ENCODE measurements at regions not wholly inside any gene's neighbourhood (a gene's known extent, or its start where the extent isn't known, plus 50 kb on each side); places are given as distances from the start of the nearest gene placed in this dataset.

GRCh38 chr21:35512346-35512745 lies 463.2 kb upstream of the RUNX1 start:
- Histone ChIP-seq H3K9me3 (ENCODE audit: control insufficient read depth, insufficient read depth, low read length) (no peaks in the 10 kb centered on the region), H3K4me3 (ENCODE audit: low read length) (no peak overlapping the region), H3K36me3 (ENCODE audit: control insufficient read depth, low read length) (no peaks in the 10 kb centered on the region), H3K79me2 (ENCODE audit: control insufficient read depth, low read length) (no peaks in the 10 kb centered on the region), H4K20me1 (ENCODE audit: control insufficient read depth, insufficient read depth, low read depth, low read length) (no peaks in the 10 kb centered on the region), H3K27me3 (ENCODE audit: control insufficient read depth, low read length) (peaks cover 8% of the 10 kb centered on the region), H3F3A (ENCODE audit: control insufficient read depth, insufficient read depth) (no peaks in the 10 kb centered on the region), H3K4me2 (ENCODE audit: low read length) (no peak overlapping the region), H3K4me1 (ENCODE audit: control insufficient read depth, low read length) (no peaks in the 10 kb centered on the region), H3K9me2 (replicated peaks; ENCODE audit: control insufficient read depth, low read length) (no peaks in the 10 kb centered on the region), H3K27ac (ENCODE audit: low read depth, low read length) (no peak overlapping the region)
- TF ChIP-seq EZH2phosphoT487 (IDR thresholded peaks at IDR 0.05; ENCODE audit: borderline replicate concordance, low read length) (no peak), CTCF (IDR thresholded peaks at IDR 0.05; ENCODE audit: low read depth, low read length, poor library complexity, severe bottlenecking) (no peak)

GRCh38 chr21:35511696-35512162 lies 462.6 kb upstream of the RUNX1 start:
- Histone ChIP-seq H3F3A (ENCODE audit: control insufficient read depth, insufficient read depth) (no peaks in the 10 kb centered on the region), H3K27ac (ENCODE audit: low read depth, low read length) (no peak overlapping the region), H3K4me1 (ENCODE audit: control insufficient read depth, low read length) (no peaks in the 10 kb centered on the region), H3K9me2 (replicated peaks; ENCODE audit: control insufficient read depth, low read length) (no peaks in the 10 kb centered on the region), H3K4me3 (ENCODE audit: low read length) (no peak overlapping the region), H3K36me3 (ENCODE audit: control insufficient read depth, low read length) (no peaks in the 10 kb centered on the region), H3K79me2 (ENCODE audit: control insufficient read depth, low read length) (no peaks in the 10 kb centered on the region), H3K9me3 (ENCODE audit: control insufficient read depth, insufficient read depth, low read length) (no peaks in the 10 kb centered on the region), H3K4me2 (ENCODE audit: low read length) (no peak overlapping the region), H4K20me1 (ENCODE audit: control insufficient read depth, insufficient read depth, low read depth, low read length) (no peaks in the 10 kb centered on the region), H3K27me3 (ENCODE audit: control insufficient read depth, low read length) (peaks cover 10% of the 10 kb centered on the region)
- no peak for TF ChIP-seq EZH2phosphoT487 (IDR thresholded peaks at IDR 0.05; ENCODE audit: borderline replicate concordance, low read length)
- TF ChIP-seq CTCF (IDR thresholded peaks at IDR 0.05; ENCODE audit: low read depth, low read length, poor library complexity, severe bottlenecking): no peak

- Histone ChIP-seq H3K79me2 (ENCODE audit: control insufficient read depth, low read length) (no peaks in the 10 kb centered on the region), H3K36me3 (ENCODE audit: control insufficient read depth, low read length) (no peaks in the 10 kb centered on the region), H4K20me1 (ENCODE audit: control insufficient read depth, insufficient read depth, low read depth, low read length) (no peaks in the 10 kb centered on the region), H3K4me3 (ENCODE audit: low read length) (no peak overlapping the region), H3K9me2 (replicated peaks; ENCODE audit: control insufficient read depth, low read length) (no peaks in the 10 kb centered on the region), H3F3A (ENCODE audit: control insufficient read depth, insufficient read depth) (no peaks in the 10 kb centered on the region), H3K4me2 (ENCODE audit: low read length) (no peak overlapping the region), H3K27ac (ENCODE audit: low read depth, low read length) (no peak overlapping the region), H3K27me3 (ENCODE audit: control insufficient read depth, low read length) (peaks cover 13% of the 10 kb centered on the region), H3K9me3 (ENCODE audit: control insufficient read depth, insufficient read depth, low read length) (no peaks in the 10 kb centered on the region), H3K4me1 (ENCODE audit: control insufficient read depth, low read length) (no peaks in the 10 kb centered on the region)
- TF ChIP-seq CTCF (IDR thresholded peaks at IDR 0.05; ENCODE audit: low read depth, low read length, poor library complexity, severe bottlenecking): no peak
Observed at GRCh38 chr21:35510957-35511695, 462.0 kb upstream of the RUNX1 start.

Data from DOHH2 (cell line).